ENCODE measurements at regions not wholly inside any gene's neighbourhood (a gene's known extent, or its start where the extent isn't known, plus 50 kb on each side); places are given as distances from the start of the nearest gene placed in this dataset.
"Not testable (repeated sequence)": the region's sequence is repeated elsewhere in the genome, so short reads cannot be mapped to it uniquely, and the experiment has no call there.

DNA sequence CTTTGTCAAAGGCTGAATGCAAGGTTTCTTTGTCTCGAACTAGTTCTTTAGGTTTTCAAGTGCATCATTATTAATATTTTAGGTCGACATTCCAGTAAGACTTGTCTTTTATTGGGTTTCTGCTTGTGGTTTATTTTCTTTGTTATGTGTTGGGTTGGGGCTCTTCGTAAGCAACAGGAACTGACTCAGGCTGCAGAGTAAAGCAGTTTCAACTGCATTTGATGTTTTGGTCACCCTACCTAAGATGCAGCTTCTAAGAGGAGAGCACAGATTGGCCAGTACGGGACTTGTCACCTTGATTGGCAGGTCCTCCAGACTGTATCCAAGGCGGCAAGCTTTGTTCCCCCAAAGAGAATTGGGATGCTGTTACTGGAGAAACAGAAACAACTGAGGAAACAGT lies 149.5 kb upstream of the SULF2 start:
- no peak for FAIRE-seq
- no peak for TF ChIP-seq POU2F2 (IDR thresholded peaks at IDR 0.05; ENCODE audit: low read depth, low read length)
- TF ChIP-seq TAF1 (IDR thresholded peaks at IDR 0.05; ENCODE audit: low read depth, low read length), result no peak
- TF ChIP-seq PAX5 (IDR thresholded peaks at IDR 0.05; ENCODE audit: insufficient read depth, low read length, severe bottlenecking), result no peak
- no peak for TF ChIP-seq POLR2A (IDR thresholded peaks at IDR 0.05; ENCODE audit: low read depth, low read length)
- no peak for TF ChIP-seq SPI1 (IDR thresholded peaks at IDR 0.05; ENCODE audit: low read depth, low read length)
- no peak for TF ChIP-seq POLR2AphosphoS5 (IDR thresholded peaks at IDR 0.05; ENCODE audit: low read depth, low read length)
- no peak for DNase-seq (ENCODE audit: insufficient read length, low spot score)

- TF ChIP-seq PAX5 (IDR thresholded peaks at IDR 0.05; ENCODE audit: insufficient read depth, low read length, severe bottlenecking) (no peak), TAF1 (IDR thresholded peaks at IDR 0.05; ENCODE audit: low read depth, low read length) (no peak), POLR2AphosphoS5 (IDR thresholded peaks at IDR 0.05; ENCODE audit: low read depth, low read length) (no peak), POU2F2 (IDR thresholded peaks at IDR 0.05; ENCODE audit: low read depth, low read length) (no peak), POLR2A (IDR thresholded peaks at IDR 0.05; ENCODE audit: low read depth, low read length) (no peak), SPI1 (IDR thresholded peaks at IDR 0.05; ENCODE audit: low read depth, low read length) (no peak)
- no peak for FAIRE-seq
- DNase-seq (ENCODE audit: insufficient read length, low spot score), result no peak
These were observed 146.2 kb upstream of the SULF2 start for GRCh38 chr20:47931443-47931842.

DNA sequence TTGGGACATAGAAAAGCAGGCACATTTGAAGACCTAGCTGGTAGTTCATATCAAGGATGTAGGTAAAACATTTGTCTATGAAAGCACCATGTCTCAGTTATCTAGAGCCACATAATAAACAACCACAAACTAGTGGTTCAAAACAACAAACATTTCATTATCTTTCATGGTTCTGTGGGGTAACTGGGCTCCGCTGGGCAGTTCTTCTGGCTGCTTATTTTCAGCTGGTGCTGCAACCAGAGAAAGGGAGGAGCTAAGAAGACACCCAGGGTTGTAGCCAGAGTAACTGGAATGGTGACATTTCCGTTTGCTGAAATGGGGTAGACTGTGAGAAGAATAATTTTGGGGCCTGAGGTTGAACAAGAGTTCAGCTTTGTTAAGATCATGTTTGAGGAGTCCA lies 145.7 kb upstream of the SULF2 start:
- no peak for TF ChIP-seq POLR2A (IDR thresholded peaks at IDR 0.05; ENCODE audit: low read depth, low read length)
- TF ChIP-seq POLR2AphosphoS5 (IDR thresholded peaks at IDR 0.05; ENCODE audit: low read depth, low read length), result no peak
- no peak for TF ChIP-seq SPI1 (IDR thresholded peaks at IDR 0.05; ENCODE audit: low read depth, low read length)
- TF ChIP-seq PAX5 (IDR thresholded peaks at IDR 0.05; ENCODE audit: insufficient read depth, low read length, severe bottlenecking), result no peak
- no peak for TF ChIP-seq TAF1 (IDR thresholded peaks at IDR 0.05; ENCODE audit: low read depth, low read length)
- TF ChIP-seq POU2F2 (IDR thresholded peaks at IDR 0.05; ENCODE audit: low read depth, low read length), result no peak
- no peak for DNase-seq (ENCODE audit: insufficient read length, low spot score)
- FAIRE-seq, result no peak

DNA sequence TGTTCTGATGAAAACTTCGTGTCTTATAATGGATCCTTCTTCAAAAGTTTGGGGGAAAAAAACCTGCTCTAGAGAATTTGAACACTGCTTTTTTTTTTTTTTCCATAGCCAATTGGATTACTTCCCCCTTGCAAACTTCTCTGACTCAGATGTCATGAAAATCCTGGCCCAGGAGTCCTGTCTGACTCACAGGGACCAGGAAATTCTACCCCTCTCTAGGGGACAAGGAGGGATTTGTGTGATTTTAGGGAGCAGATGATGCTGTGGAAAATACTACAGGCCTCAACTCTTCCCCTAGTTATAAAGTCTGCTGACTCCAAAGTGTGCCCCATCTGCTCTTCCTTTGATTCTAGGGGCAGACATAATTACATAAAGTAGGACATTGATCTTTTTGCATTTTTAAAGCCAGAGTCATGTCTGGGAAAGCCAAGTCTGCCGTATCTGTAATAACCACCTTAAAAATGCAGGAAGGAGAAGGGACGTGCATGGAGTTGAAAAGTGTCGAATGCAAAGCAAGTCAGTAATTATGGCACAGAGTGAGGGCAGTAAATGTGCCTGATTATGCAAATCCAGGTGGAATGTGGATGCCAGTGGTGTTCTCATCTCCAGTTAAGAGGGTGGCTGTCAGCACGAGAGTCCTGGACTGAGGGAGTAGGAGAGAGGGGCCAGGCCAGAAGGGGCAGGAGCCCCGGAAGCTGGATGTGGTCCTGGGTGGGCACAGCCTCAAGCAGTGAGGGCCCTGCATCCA lies 144.3 kb upstream of the SULF2 start:
- DNase-seq (ENCODE audit: insufficient read length, low spot score), result no peak
- no peak for FAIRE-seq
- TF ChIP-seq POU2F2 (IDR thresholded peaks at IDR 0.05; ENCODE audit: low read depth, low read length), result no peak
- TF ChIP-seq POLR2A (IDR thresholded peaks at IDR 0.05; ENCODE audit: low read depth, low read length), result no peak
- no peak for TF ChIP-seq SPI1 (IDR thresholded peaks at IDR 0.05; ENCODE audit: low read depth, low read length)
- TF ChIP-seq TAF1 (IDR thresholded peaks at IDR 0.05; ENCODE audit: low read depth, low read length), result no peak
- no peak for TF ChIP-seq PAX5 (IDR thresholded peaks at IDR 0.05; ENCODE audit: insufficient read depth, low read length, severe bottlenecking)
- no peak for TF ChIP-seq POLR2AphosphoS5 (IDR thresholded peaks at IDR 0.05; ENCODE audit: low read depth, low read length)

GRCh38 chr20:47927944-47928343 lies 142.7 kb upstream of the SULF2 start:
- FAIRE-seq (no peak), DNase-seq (ENCODE audit: insufficient read length, low spot score) (no peak)
- TF ChIP-seq POLR2AphosphoS5 (IDR thresholded peaks at IDR 0.05; ENCODE audit: low read depth, low read length) (no peak), PAX5 (IDR thresholded peaks at IDR 0.05; ENCODE audit: insufficient read depth, low read length, severe bottlenecking) (no peak), POLR2A (IDR thresholded peaks at IDR 0.05; ENCODE audit: low read depth, low read length) (no peak), POU2F2 (IDR thresholded peaks at IDR 0.05; ENCODE audit: low read depth, low read length) (no peak), TAF1 (IDR thresholded peaks at IDR 0.05; ENCODE audit: low read depth, low read length) (no peak), SPI1 (IDR thresholded peaks at IDR 0.05; ENCODE audit: low read depth, low read length) (no peak)

DNA sequence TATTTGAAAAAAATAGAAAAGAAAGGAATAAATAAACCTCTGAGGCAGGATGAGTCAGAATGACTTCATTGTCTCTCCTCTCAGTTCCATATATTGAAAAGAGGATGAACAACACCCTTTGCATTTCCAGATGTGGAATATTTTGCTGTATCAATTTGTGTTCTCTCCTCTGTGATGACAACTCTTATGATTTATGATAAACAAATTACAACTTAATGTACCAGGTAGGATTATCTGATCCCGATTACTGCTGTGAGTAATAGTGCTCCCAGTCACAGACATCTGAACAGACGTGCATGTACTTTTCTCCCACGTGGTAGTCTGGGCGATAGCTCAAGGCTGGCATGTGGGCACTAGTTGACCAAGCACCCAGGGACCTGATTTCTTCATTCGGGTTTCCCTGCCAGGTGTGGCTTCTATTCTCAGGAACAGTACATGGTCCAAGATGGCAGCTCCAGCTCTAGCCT lies 142.1 kb upstream of the SULF2 start:
- DNase-seq (ENCODE audit: insufficient read length, low spot score), result no peak
- no peak for FAIRE-seq
- TF ChIP-seq PAX5 (IDR thresholded peaks at IDR 0.05; ENCODE audit: insufficient read depth, low read length, severe bottlenecking) (no peak), TAF1 (IDR thresholded peaks at IDR 0.05; ENCODE audit: low read depth, low read length) (no peak), POU2F2 (IDR thresholded peaks at IDR 0.05; ENCODE audit: low read depth, low read length) (no peak), POLR2A (IDR thresholded peaks at IDR 0.05; ENCODE audit: low read depth, low read length) (no peak), POLR2AphosphoS5 (IDR thresholded peaks at IDR 0.05; ENCODE audit: low read depth, low read length) (no peak), SPI1 (IDR thresholded peaks at IDR 0.05; ENCODE audit: low read depth, low read length) (no peak)

DNA sequence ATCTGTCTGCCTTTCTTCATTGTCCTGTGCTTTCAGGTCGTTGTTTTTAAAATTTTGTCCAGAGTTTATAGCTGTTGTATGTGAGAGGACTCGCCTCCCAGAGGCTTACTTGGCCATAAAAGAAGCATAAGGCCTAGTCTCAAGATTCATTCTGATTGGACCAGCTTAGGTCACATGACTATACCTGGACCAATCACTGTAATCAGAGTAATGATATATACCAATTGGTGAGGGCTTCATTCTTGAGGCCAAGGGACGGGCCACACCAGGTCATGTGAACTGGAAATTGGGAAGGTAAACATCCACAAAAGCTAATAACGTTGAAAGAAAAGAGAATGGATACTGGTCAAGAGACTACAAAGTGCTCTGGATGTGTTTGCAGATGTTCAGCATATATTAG lies 141.4 kb upstream of the SULF2 start:
- DNase-seq (ENCODE audit: insufficient read length, low spot score) (no peak), FAIRE-seq (no peak)
- no peak for TF ChIP-seq TAF1 (IDR thresholded peaks at IDR 0.05; ENCODE audit: low read depth, low read length)
- no peak for TF ChIP-seq POLR2AphosphoS5 (IDR thresholded peaks at IDR 0.05; ENCODE audit: low read depth, low read length)
- TF ChIP-seq POLR2A (IDR thresholded peaks at IDR 0.05; ENCODE audit: low read depth, low read length), result no peak
- no peak for TF ChIP-seq PAX5 (IDR thresholded peaks at IDR 0.05; ENCODE audit: insufficient read depth, low read length, severe bottlenecking)
- no peak for TF ChIP-seq SPI1 (IDR thresholded peaks at IDR 0.05; ENCODE audit: low read depth, low read length)
- no peak for TF ChIP-seq POU2F2 (IDR thresholded peaks at IDR 0.05; ENCODE audit: low read depth, low read length)

DNA sequence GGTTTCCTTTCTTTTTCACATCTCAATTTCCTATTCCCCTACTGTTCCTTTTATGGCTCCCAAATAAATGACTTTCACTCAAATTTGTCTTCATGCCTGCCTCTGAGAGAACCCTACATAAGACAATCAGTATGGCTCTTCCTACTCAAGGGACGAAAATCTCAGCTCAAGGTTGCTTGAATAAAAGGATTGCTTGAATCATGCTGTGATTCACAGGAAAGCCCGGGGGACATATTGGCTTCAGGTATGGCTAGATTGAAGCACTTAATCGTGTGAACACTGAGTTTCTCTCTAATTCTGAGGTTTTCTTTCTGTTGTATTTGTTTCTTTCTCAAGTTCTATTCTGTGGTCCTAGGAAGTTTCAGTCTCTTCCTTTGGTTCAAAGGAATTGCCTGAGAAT lies 140.3 kb upstream of the SULF2 start:
- DNase-seq (ENCODE audit: insufficient read length, low spot score), result no peak
- TF ChIP-seq POLR2A (IDR thresholded peaks at IDR 0.05; ENCODE audit: low read depth, low read length) (no peak), TAF1 (IDR thresholded peaks at IDR 0.05; ENCODE audit: low read depth, low read length) (no peak), POU2F2 (IDR thresholded peaks at IDR 0.05; ENCODE audit: low read depth, low read length) (no peak), SPI1 (IDR thresholded peaks at IDR 0.05; ENCODE audit: low read depth, low read length) (no peak), PAX5 (IDR thresholded peaks at IDR 0.05; ENCODE audit: insufficient read depth, low read length, severe bottlenecking) (no peak), POLR2AphosphoS5 (IDR thresholded peaks at IDR 0.05; ENCODE audit: low read depth, low read length) (no peak)
- FAIRE-seq, result no peak

GRCh38 chr20:47922269-47922668 lies 137.0 kb upstream of the SULF2 start:
- no peak for FAIRE-seq
- no peak for TF ChIP-seq POLR2AphosphoS5 (IDR thresholded peaks at IDR 0.05; ENCODE audit: low read depth, low read length)
- no peak for TF ChIP-seq TAF1 (IDR thresholded peaks at IDR 0.05; ENCODE audit: low read depth, low read length)
- no peak for TF ChIP-seq POLR2A (IDR thresholded peaks at IDR 0.05; ENCODE audit: low read depth, low read length)
- DNase-seq (ENCODE audit: insufficient read length, low spot score), result no peak

DNA sequence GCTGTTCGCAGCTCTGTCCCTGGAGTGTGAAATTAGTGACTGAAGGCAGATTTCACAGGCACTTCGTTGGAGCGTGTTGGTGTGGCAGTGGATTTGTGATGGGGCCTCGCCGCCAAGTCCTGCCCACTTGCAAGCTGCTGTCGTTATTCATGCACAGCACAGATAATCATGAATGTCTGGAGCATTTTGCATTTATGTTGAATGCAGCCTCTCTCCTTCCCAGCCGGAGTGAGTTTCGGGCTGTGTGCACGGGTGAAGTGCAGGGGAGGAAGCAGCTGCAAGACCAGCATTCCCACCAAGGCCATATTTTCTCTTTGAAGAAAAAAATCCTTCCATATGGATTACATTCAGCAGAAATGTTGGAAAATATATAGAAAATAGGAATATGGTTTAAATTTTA lies 136.5 kb upstream of the SULF2 start:
- not testable (repeated sequence) for DNase-seq (ENCODE audit: insufficient read length, low spot score); FAIRE-seq
